H1 (cell line): ENCODE measurements at regions not wholly inside any gene's neighbourhood (a gene's known extent, or its start where the extent isn't known, plus 50 kb on each side); places are given as distances from the start of the nearest gene placed in this dataset.

Source experiments
- BACH1 ChIP-seq: IDR thresholded peaks from 2 replicates; pipeline ENCODE4 v1.6.1; 2012; ENCODE audit warnings: low read length, improper control_type of control experiment
- CHD1 ChIP-seq: IDR thresholded peaks from 2 replicates; pipeline ENCODE4 v1.6.1; 2012; ENCODE audit warnings: low read depth, low read length, improper control_type of control experiment
- CHD2 ChIP-seq: IDR thresholded peaks from 2 replicates; pipeline ENCODE4 v1.6.1; 2012; ENCODE audit warnings: low read length, improper control_type of control experiment
- CHD7 ChIP-seq: fragments of 300-600 bp; sonication (generic); IDR thresholded peaks from 2 replicates; pipeline ENCODE4 v1.7.1; 2012; ENCODE audit warnings: low read length, moderate library complexity, mild to moderate bottlenecking, inconsistent platforms; ENCODE audit not compliant: insufficient replicate concordance
- E2F6 ChIP-seq: IDR thresholded peaks from 2 replicates; pipeline ENCODE4 v1.6.1; 2012; ENCODE audit warnings: inconsistent platforms
- HDAC2 ChIP-seq, 2 experiments: fragments of 300-600 bp in 1 of 2; sonication (generic) in 1 of 2; IDR thresholded peaks; 2 replicates each; pipeline ENCODE4 v1.6.1; 2011 to 2012; ENCODE audit warnings: low read depth in 2 of 2, low read length in 2 of 2, mild to moderate bottlenecking in 2 of 2, moderate library complexity in 2 of 2, borderline replicate concordance in 1 of 2, inconsistent platforms in 1 of 2
- KDM4A ChIP-seq: IDR thresholded peaks from one replicate; pipeline ENCODE4 v1.7.1; 2012; ENCODE audit warnings: low read depth, mild to moderate bottlenecking, moderate library complexity, low read length, inconsistent platforms; ENCODE audit not compliant: severe bottlenecking
- MAX ChIP-seq: IDR thresholded peaks from 2 replicates; pipeline ENCODE4 v1.6.1; 2012; ENCODE audit warnings: inconsistent platforms
- NANOG ChIP-seq: IDR thresholded peaks from 2 replicates; pipeline ENCODE4 v1.6.1; 2011; ENCODE audit warnings: low read length, low read depth, mild to moderate bottlenecking, inconsistent platforms; ENCODE audit not compliant: insufficient read depth, poor library complexity, severe bottlenecking
- POLR2A ChIP-seq, 2 experiments: IDR thresholded peaks; 1 replicate in 1 of 2; 2 replicates in 1 of 2; pipeline ENCODE4 v1.6.1; 2011; ENCODE audit warnings: low read depth in 2 of 2, low read length in 2 of 2, mild to moderate bottlenecking in 2 of 2; ENCODE audit errors: control extremely low read depth in 1 of 2
- RXRA ChIP-seq: IDR thresholded peaks from 2 replicates; pipeline ENCODE4 v1.6.1; 2011; ENCODE audit warnings: low read depth, mild to moderate bottlenecking, low read length, moderate library complexity; ENCODE audit not compliant: insufficient read depth
- TBP ChIP-seq: IDR thresholded peaks from 2 replicates; pipeline ENCODE4 v1.6.1; 2011; ENCODE audit warnings: low read depth, low read length, improper control_type of control experiment

GRCh38 chr1:193656841-193657240 lies 470.4 kb upstream of the B3GALT2 start (continued):
- no peak for TF ChIP-seq CHD7
- no peak for TF ChIP-seq CHD2
- no peak for TF ChIP-seq HDAC2 (IDR thresholded peaks at IDR 0.05; ENCODE audit: borderline replicate concordance in 1 of 2, low read depth in 2 of 2, low read length in 2 of 2)
- no peak for TF ChIP-seq TBP
- TF ChIP-seq CHD1, result no peak
- no peak for TF ChIP-seq KDM4A
- no peak for TF ChIP-seq POLR2A (IDR thresholded peaks at IDR 0.05; ENCODE audit: control extremely low read depth in 1 of 2, low read depth in 2 of 2, low read length in 2 of 2)
- TF ChIP-seq RXRA, result no peak
- no peak for TF ChIP-seq BACH1
- TF ChIP-seq MAX, result no peak
- no peak for TF ChIP-seq E2F6
- TF ChIP-seq NANOG, result no peak
